ENCODE measurements at regions not wholly inside any gene's neighbourhood (a gene's known extent, or its start where the extent isn't known, plus 50 kb on each side); places are given as distances from the start of the nearest gene placed in this dataset.

- DNase-seq (ENCODE audit: low read depth in 3 of 3, low spot score in 1 of 3) = no peak
Observed at GRCh38 chr2:128623776-128624761, 305.4 kb upstream of the HS6ST1 start.

- DNase-seq (ENCODE audit: low read depth in 3 of 3, low spot score in 1 of 3) = no peak
Observed at GRCh38 chr2:128624956-128625355, 306.3 kb upstream of the HS6ST1 start.

GRCh38 chr2:128625421-128625820 is 306.8 kb upstream of the HS6ST1 start:
- no peak for DNase-seq (ENCODE audit: low read depth in 3 of 3, low spot score in 1 of 3)

- DNase-seq (ENCODE audit: low read depth in 3 of 3, low spot score in 1 of 3) = no peak
Observed at GRCh38 chr2:128625963-128626759, 307.5 kb upstream of the HS6ST1 start.

- DNase-seq (ENCODE audit: low read depth in 3 of 3, low spot score in 1 of 3) = no peak
Observed at GRCh38 chr2:128626760-128627511, 308.3 kb upstream of the HS6ST1 start.

GRCh38 chr2:128628206-128628605 is 309.5 kb upstream of the HS6ST1 start:
- DNase-seq (ENCODE audit: low read depth in 3 of 3, low spot score in 1 of 3) = no peak

GRCh38 chr2:128628996-128629395 is 310.3 kb upstream of the HS6ST1 start:
- DNase-seq (ENCODE audit: low read depth in 3 of 3, low spot score in 1 of 3) = no peak

- no peak for DNase-seq (ENCODE audit: low read depth in 3 of 3, low spot score in 1 of 3)
Observed at GRCh38 chr2:128630974-128631697, 312.5 kb upstream of the HS6ST1 start.

GRCh38 chr2:128631698-128632500 is 313.2 kb upstream of the HS6ST1 start:
- no peak for DNase-seq (ENCODE audit: low read depth in 3 of 3, low spot score in 1 of 3)

- no peak for DNase-seq (ENCODE audit: low read depth in 3 of 3, low spot score in 1 of 3)
Observed at GRCh38 chr2:128632501-128632800, 313.8 kb upstream of the HS6ST1 start.

GRCh38 chr2:128633501-128633900 is 314.8 kb upstream of the HS6ST1 start:
- no peak for DNase-seq (ENCODE audit: low read depth in 3 of 3, low spot score in 1 of 3)

GRCh38 chr2:128635361-128635900 is 316.8 kb upstream of the HS6ST1 start:
- DNase-seq (ENCODE audit: low read depth in 3 of 3, low spot score in 1 of 3) = no peak

GRCh38 chr2:128636802-128637147 is 318.1 kb upstream of the HS6ST1 start:
- DNase-seq (ENCODE audit: low read depth in 3 of 3, low spot score in 1 of 3) = no peak

GRCh38 chr2:128637481-128638155 is 318.9 kb upstream of the HS6ST1 start:
- DNase-seq (ENCODE audit: low read depth in 3 of 3, low spot score in 1 of 3) = no peak

GRCh38 chr2:128638341-128639119 is 319.9 kb upstream of the HS6ST1 start:
- DNase-seq (ENCODE audit: low read depth in 3 of 3, low spot score in 1 of 3) = no peak

- DNase-seq (ENCODE audit: low read depth in 3 of 3, low spot score in 1 of 3) = no peak
Observed at GRCh38 chr2:128639120-128639477, 320.4 kb upstream of the HS6ST1 start.

- DNase-seq (ENCODE audit: low read depth in 3 of 3, low spot score in 1 of 3) = no peak
Observed at GRCh38 chr2:128639693-128640092, 321.0 kb upstream of the HS6ST1 start.

GRCh38 chr2:128640166-128640844 is 321.6 kb upstream of the HS6ST1 start:
- no peak for DNase-seq (ENCODE audit: low read depth in 3 of 3, low spot score in 1 of 3)

Data from stimulated activated CD4-positive, alpha-beta T cell treated with anti-CD3 and anti-CD28 coated beads, TNF-alpha, amount 100 ng/mL, for 1 hour (primary cell).